K562 (cell line): ENCODE measurements at regions not wholly inside any gene's neighbourhood (a gene's known extent, or its start where the extent isn't known, plus 50 kb on each side); places are given as distances from the start of the nearest gene placed in this dataset.

Experiments
- ATAC-seq: fragments of 200-7000 bp; cut with Tn5 transposase; 3 replicates; pipeline ENCODE4 v1.9.1; 2020; ENCODE audit warnings: moderate library complexity
- BruUV-seq: library from RNA; stranded (reverse); fragments of 400-500 nt; replicated peaks from 2 replicates; lab custom pipeline; 2021; lab: Mats Ljungman, UMichigan
- CTCF ChIA-PET: fragments of 300-600 bp; formaldehyde crosslinking; extraction: SDS; loops from one replicate; lab custom pipeline; 2021; ENCODE audit warnings: low intra/inter-chr PET ratio; lab: Yijun Ruan, JAX
- POLR2A ChIA-PET: fragments of 300-600, 350-650 bp; sonication (Branson Sonifier 250); formaldehyde crosslinking; extraction: SDS; loops from one replicate; lab custom pipeline; 2021; ENCODE audit warnings: antibody characterized with exemption, inconsistent platforms; lab: Yijun Ruan, JAX
- DNase-seq, 4 experiments: peaks; one replicate each; pipeline versions ENCODE4 v3.0.0 to v3.0.0-alpha.2; 2011 to 2018; ENCODE audit warnings: low spot score in 3 of 4, mixed read lengths in 3 of 4; ENCODE audit errors: extremely low read depth in 1 of 4
- FAIRE-seq: peaks from 2 replicates; lab custom pipeline; 2011; peaks lifted over from hg19 to GRCh38; lab: Jason Lieb, UNC
- H2AFZ ChIP-seq: 2 replicates; pipeline ENCODE4 v1.6.0; 2011; ENCODE audit warnings: low read depth, low read length, control low read depth, inconsistent platforms
- H3K27ac ChIP-seq: fragments of 200-600 bp; 3 replicates; pipeline ENCODE4 v1.8.0; 2011; ENCODE audit warnings: low read depth, mild to moderate bottlenecking, control low read depth, inconsistent platforms, low read length, moderate library complexity, mixed read lengths; ENCODE audit errors: extremely low read depth
- H3K27me3 ChIP-seq, 2 experiments: fragments of 300-600 bp in 1 of 2; 2 replicates in 1 of 2; 3 replicates in 1 of 2; pipeline versions ENCODE4 v1.6.0 to v1.8.0; 2011; ENCODE audit warnings: inconsistent platforms in 2 of 2, low read length in 2 of 2, mild to moderate bottlenecking in 1 of 2, mixed read lengths in 1 of 2, moderate library complexity in 1 of 2; ENCODE audit not compliant: control insufficient read depth in 2 of 2, insufficient read depth in 2 of 2
- H3K36me3 ChIP-seq: fragments of 300-600 bp; 3 replicates; pipeline ENCODE4 v1.8.0; 2011; ENCODE audit warnings: mild to moderate bottlenecking, low read length, inconsistent platforms; ENCODE audit not compliant: control insufficient read depth, insufficient read depth
- H3K4me1 ChIP-seq, 2 experiments: fragments of 200-600 bp in 1 of 2; replicated peaks in 1 of 2; 2 replicates in 1 of 2; 3 replicates in 1 of 2; pipeline versions ENCODE4 v1.5.1 to v1.8.0; 2011; ENCODE audit warnings: inconsistent platforms in 2 of 2, low read length in 2 of 2, mild to moderate bottlenecking in 1 of 2, mixed read lengths in 1 of 2, moderate library complexity in 1 of 2; ENCODE audit not compliant: control insufficient read depth in 2 of 2, insufficient read depth in 2 of 2
- H3K4me2 ChIP-seq: 2 replicates; pipeline ENCODE4 v1.6.1; 2011; ENCODE audit warnings: low read length, control low read depth, inconsistent platforms, mixed read lengths; ENCODE audit not compliant: insufficient read depth
- H3K4me3 ChIP-seq: fragments of 200-600 bp; sonication (generic), shearing (Covaris generic); 2 replicates; pipeline ENCODE4 v1.5.1; 2016; ENCODE audit warnings: control low read depth, inconsistent platforms
- H3K79me2 ChIP-seq: fragments of 200-600 bp; 3 replicates; pipeline ENCODE4 v1.8.0; 2011; ENCODE audit warnings: low read length, inconsistent platforms; ENCODE audit not compliant: control insufficient read depth, insufficient read depth
- H3K9ac ChIP-seq, 2 experiments: 2 replicates each; pipeline versions ENCODE4 v1.6.0 to v1.6.1; 2011; ENCODE audit warnings: low read depth in 2 of 2, low read length in 2 of 2, control low read depth in 1 of 2, inconsistent platforms in 1 of 2, mild to moderate bottlenecking in 1 of 2, mixed read lengths in 1 of 2; ENCODE audit not compliant: insufficient read depth in 1 of 2
- H3K9me1 ChIP-seq: one replicate; pipeline ENCODE4 v1.6.0; 2011; ENCODE audit warnings: inconsistent platforms, mild to moderate bottlenecking, low read length, moderate library complexity; ENCODE audit not compliant: control insufficient read depth, insufficient read depth
- H3K9me3 ChIP-seq: replicated peaks from 2 replicates; pipeline ENCODE4 v1.5.1; 2011; ENCODE audit warnings: low read depth, low read length, inconsistent platforms; ENCODE audit not compliant: control insufficient read depth, insufficient read depth
- H4K20me1 ChIP-seq: replicated peaks from 2 replicates; pipeline ENCODE4 v1.6.1; 2011; ENCODE audit warnings: low read length, inconsistent platforms, mixed read lengths; ENCODE audit not compliant: control insufficient read depth, insufficient read depth
- FOS ChIP-seq: IDR thresholded peaks from 3 replicates; pipeline ENCODE4 v1.6.1; 2011; ENCODE audit not compliant: insufficient read length; ENCODE audit errors: extremely low read depth
- KLF1 ChIP-seq: fragments of 450-650 bp; IDR thresholded peaks from 2 replicates; pipeline ENCODE4 v1.6.1; 2016; ENCODE audit warnings: missing genetic modification characterization, missing compliant biosample characterization
- MEIS2 ChIP-seq: fragments of 450-650 bp; IDR thresholded peaks from 2 replicates; pipeline ENCODE4 v1.6.1; 2014; ENCODE audit warnings: mild to moderate bottlenecking; ENCODE audit not compliant: partially characterized antibody
- PKNOX1 ChIP-seq: fragments of 450-650 bp; IDR thresholded peaks from 2 replicates; pipeline ENCODE4 v1.6.1; 2016
- PTTG1 ChIP-seq: fragments of 450-650 bp; IDR thresholded peaks from 2 replicates; pipeline ENCODE4 v1.6.1; 2016; ENCODE audit warnings: low read depth, mild to moderate bottlenecking, missing genetic modification characterization, missing compliant biosample characterization
- RERE ChIP-seq: sonication (generic); formaldehyde crosslinking; IDR thresholded peaks from 2 replicates; pipeline ENCODE4 v1.8.0; 2023; ENCODE audit warnings: missing genetic modification reagents, mild to moderate bottlenecking, borderline replicate concordance
- SMARCA4 ChIP-seq: fragments of 450-650 bp; IDR thresholded peaks from 2 replicates; pipeline ENCODE4 v1.6.1; 2016
- ZNF274 ChIP-seq: IDR thresholded peaks from 2 replicates; pipeline ENCODE4 v1.6.1; 2011; ENCODE audit warnings: low read depth, mild to moderate bottlenecking, low read length, moderate library complexity, borderline replicate concordance
- WGBS: fragments of 100-300 bp; shearing (Covaris generic); methylation state at CpG from one replicate; pipeline ENCODE4 v1.1.6; 2016; ENCODE audit warnings: low coverage, mixed read lengths; ENCODE audit not compliant: insufficient coverage; ENCODE audit errors: missing lambda C conversion rate; 5-methylcytosine and 5-hydroxymethylcytosine counted together
- in situ Hi-C: fragments of 300-500 bp; cut with MboI; formaldehyde crosslinking; loops from 4 replicates; pipeline ENCODE4 v1.15.0; 2018; ENCODE audit warnings: inconsistent platforms, mixed read lengths
- intact Hi-C: fragments of 100-400 bp; cut with micrococcal nuclease; formaldehyde crosslinking; loops from 2 replicates; pipeline ENCODE4 v1.14.2; 2022

- H3K4me1 ChIP-seq = no peaks in the 10 kb centered on the region
- H3K9me3 ChIP-seq = no peaks in the 10 kb centered on the region; the same call in 1 of the 2 replicates
- no peaks in the 10 kb centered on the region for H3K9me1 ChIP-seq
- ATAC-seq (no peak), DNase-seq (no peak)
- no peaks in the 10 kb centered on the region for H3K79me2 ChIP-seq
- H3K9ac ChIP-seq = no peak overlapping the region
- no peak overlapping the region for H3K4me3 ChIP-seq
- H3K27ac ChIP-seq = no peak overlapping the region
- no TSS peak for BruUV-seq
- in situ Hi-C loops = no loop called here
- no peak overlapping the region for H3K4me2 ChIP-seq
- H3K27me3 ChIP-seq = no peaks in the 10 kb centered on the region
- H4K20me1 ChIP-seq = no peaks in the 10 kb centered on the region
- ChIA-PET CTCF (no interaction called here), POLR2A (no interaction called here)
- no peak for TF ChIP-seq KLF1 (tag)
- TF ChIP-seq SMARCA4 = no peak
- no peak for TF ChIP-seq PKNOX1
- TF ChIP-seq RERE (CRISPR knock-in tag) = no peak
- TF ChIP-seq ZNF274 = no peak
- TF ChIP-seq PTTG1 = no peak
- no peak for TF ChIP-seq MEIS2
- TF ChIP-seq FOS = no peak
- TF ChIP-seq, all 486 proteins: peak for 0
- WGBS = 0% methylated on average over 4 of the region's 4 CpGs
- no peaks in the 10 kb centered on the region for H3K36me3 ChIP-seq
- H2AFZ ChIP-seq = no peak overlapping the region
- intact Hi-C loops = no loop called here
- FAIRE-seq = no peak
These were observed 275.7 kb downstream of the NEDD1 start for GRCh38 chr12:97182769-97183168.
